ENCODE measurements at regions not wholly inside any gene's neighbourhood (a gene's known extent, or its start where the extent isn't known, plus 50 kb on each side); places are given as distances from the start of the nearest gene placed in this dataset.

DNA sequence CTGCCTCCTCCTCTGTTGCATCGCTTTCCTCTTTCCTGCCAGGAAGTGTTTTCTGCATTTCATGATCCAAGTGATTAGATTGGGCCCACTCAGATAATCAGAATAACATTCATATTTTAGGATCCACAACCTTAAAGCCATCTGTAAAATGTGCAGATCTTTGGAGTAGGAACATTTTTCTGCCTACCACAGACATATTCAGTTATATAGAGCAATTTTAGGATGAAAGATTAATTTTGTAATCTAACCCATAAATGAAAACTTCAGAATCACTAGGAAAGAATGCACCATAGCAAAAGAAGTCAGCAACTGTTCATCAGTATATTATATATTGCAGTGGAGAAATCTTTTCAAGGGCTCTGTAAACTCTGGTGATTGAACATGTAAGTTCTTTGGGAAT lies 659.9 kb upstream of the LUZP2 start:
- Histone ChIP-seq H3K4me3 (ENCODE audit: low read length) (no peak overlapping the region), H3K27ac (ENCODE audit: low read length) (no peak overlapping the region), H3K36me3 (replicated peaks; ENCODE audit: insufficient read depth, low read length) (no peaks in the 10 kb centered on the region), H3K27me3 (replicated peaks; ENCODE audit: insufficient read depth, low read length) (no peaks in the 10 kb centered on the region), H3K4me2 (ENCODE audit: low read depth, low read length) (no peak overlapping the region), H4K20me1 (ENCODE audit: insufficient read depth, low read length) (no peaks in the 10 kb centered on the region), H3K9me3 (replicated peaks; ENCODE audit: insufficient read depth, low read length) (no peaks in the 10 kb centered on the region), H3K9ac (ENCODE audit: low read length) (no peak overlapping the region), H2AFZ (ENCODE audit: low read length) (no peak overlapping the region), H3K4me1 (ENCODE audit: low read length) (no peaks in the 10 kb centered on the region), H3F3A (ENCODE audit: insufficient read depth, low read length) (no peaks in the 10 kb centered on the region), H3K79me2 (ENCODE audit: low read length) (no peaks in the 10 kb centered on the region), H3K9me2 (replicated peaks; ENCODE audit: insufficient read depth, low read length) (no peaks in the 10 kb centered on the region)
- no peak for DNase-seq
- TF ChIP-seq EZH2 (optimal IDR thresholded peaks at IDR 0.05; ENCODE audit: low read depth, low read length) = no peak
- TF ChIP-seq, protein P1, sequence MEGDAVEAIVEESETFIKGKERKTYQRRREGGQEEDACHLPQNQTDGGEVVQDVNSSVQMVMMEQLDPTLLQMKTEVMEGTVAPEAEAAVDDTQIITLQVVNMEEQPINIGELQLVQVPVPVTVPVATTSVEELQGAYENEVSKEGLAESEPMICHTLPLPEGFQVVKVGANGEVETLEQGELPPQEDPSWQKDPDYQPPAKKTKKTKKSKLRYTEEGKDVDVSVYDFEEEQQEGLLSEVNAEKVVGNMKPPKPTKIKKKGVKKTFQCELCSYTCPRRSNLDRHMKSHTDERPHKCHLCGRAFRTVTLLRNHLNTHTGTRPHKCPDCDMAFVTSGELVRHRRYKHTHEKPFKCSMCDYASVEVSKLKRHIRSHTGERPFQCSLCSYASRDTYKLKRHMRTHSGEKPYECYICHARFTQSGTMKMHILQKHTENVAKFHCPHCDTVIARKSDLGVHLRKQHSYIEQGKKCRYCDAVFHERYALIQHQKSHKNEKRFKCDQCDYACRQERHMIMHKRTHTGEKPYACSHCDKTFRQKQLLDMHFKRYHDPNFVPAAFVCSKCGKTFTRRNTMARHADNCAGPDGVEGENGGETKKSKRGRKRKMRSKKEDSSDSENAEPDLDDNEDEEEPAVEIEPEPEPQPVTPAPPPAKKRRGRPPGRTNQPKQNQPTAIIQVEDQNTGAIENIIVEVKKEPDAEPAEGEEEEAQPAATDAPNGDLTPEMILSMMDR (IDR thresholded peaks at IDR 0.05; ENCODE audit: low read length) = no peak
- no peak for TF ChIP-seq EZH2phosphoT487 (IDR thresholded peaks at IDR 0.05; ENCODE audit: low read length)

DNA sequence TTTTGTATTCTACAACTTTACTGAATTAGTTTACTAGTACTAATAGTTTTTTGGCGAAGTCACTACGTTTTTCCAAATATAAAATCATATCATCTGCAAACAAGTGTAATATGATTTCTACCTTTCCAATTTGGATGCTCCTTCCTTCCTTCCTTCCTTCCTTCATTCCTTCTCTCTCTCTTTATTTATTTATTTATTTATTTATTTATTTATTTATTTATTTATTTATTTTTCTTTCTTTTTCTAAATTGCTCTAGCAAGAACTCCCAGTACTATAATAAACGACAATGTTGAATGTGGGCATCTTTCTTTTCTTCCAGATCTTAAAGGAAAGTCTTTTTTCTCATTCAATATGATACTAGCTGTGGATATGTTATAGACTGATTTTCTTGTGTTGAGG lies 656.0 kb upstream of the LUZP2 start:
- no peaks in the 10 kb centered on the region for H3K4me1 ChIP-seq (ENCODE audit: low read length)
- no peak overlapping the region for H2AFZ ChIP-seq (ENCODE audit: low read length)
- no peak overlapping the region for H3K9ac ChIP-seq (ENCODE audit: low read length)
- H3F3A ChIP-seq (ENCODE audit: insufficient read depth, low read length) = no peaks in the 10 kb centered on the region
- H3K9me2 ChIP-seq (replicated peaks; ENCODE audit: insufficient read depth, low read length) = no peaks in the 10 kb centered on the region
- H3K4me2 ChIP-seq (ENCODE audit: low read depth, low read length) = no peak overlapping the region
- no peak for TF ChIP-seq EZH2 (optimal IDR thresholded peaks at IDR 0.05; ENCODE audit: low read depth, low read length)
- no peaks in the 10 kb centered on the region for H3K36me3 ChIP-seq (replicated peaks; ENCODE audit: insufficient read depth, low read length)
- no peak overlapping the region for H3K27ac ChIP-seq (ENCODE audit: low read length)
- no peaks in the 10 kb centered on the region for H4K20me1 ChIP-seq (ENCODE audit: insufficient read depth, low read length)
- H3K9me3 ChIP-seq (replicated peaks; ENCODE audit: insufficient read depth, low read length) = no peaks in the 10 kb centered on the region
- no peak for DNase-seq
- no peaks in the 10 kb centered on the region for H3K79me2 ChIP-seq (ENCODE audit: low read length)
- H3K4me3 ChIP-seq (ENCODE audit: low read length) = no peak overlapping the region
- no peaks in the 10 kb centered on the region for H3K27me3 ChIP-seq (replicated peaks; ENCODE audit: insufficient read depth, low read length)

DNA sequence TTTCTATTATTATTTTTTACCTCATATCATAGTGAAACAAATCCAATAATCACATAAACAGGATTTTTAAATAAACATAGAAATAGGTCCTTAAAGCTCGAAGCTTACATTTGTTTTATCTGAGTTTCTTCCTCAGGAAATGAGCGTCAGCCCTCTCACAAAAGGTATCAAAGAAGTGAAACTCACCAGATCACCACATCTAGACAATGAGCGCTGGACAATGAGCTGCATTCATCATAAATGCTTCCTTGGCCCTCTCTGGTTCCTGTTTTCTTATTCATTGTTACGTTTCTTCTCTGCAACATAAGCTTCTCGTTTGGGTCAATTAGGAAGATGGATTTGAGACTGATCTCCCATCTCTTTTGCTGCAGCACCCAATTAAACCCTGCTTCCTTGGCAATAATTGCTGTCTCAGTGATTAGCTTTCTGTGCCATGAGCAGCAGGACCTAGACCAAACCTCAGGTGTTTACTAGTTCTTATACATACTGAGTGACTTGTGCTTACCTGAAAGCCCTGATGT lies 649.9 kb upstream of the LUZP2 start:
- peaks cover 18% of the 10 kb centered on the region for H3K4me1 ChIP-seq (ENCODE audit: low read length)
- TF ChIP-seq, protein P1 (IDR thresholded peaks at IDR 0.05; ENCODE audit: low read length) = no peak
- TF ChIP-seq EZH2phosphoT487 (IDR thresholded peaks at IDR 0.05; ENCODE audit: low read length) (no peak), EZH2 (optimal IDR thresholded peaks at IDR 0.05; ENCODE audit: low read depth, low read length) (no peak)
- H4K20me1 ChIP-seq (ENCODE audit: insufficient read depth, low read length) = no peaks in the 10 kb centered on the region
- H3K9ac ChIP-seq (ENCODE audit: low read length) = peak overlapping the region; percentile 13; the same call in 1 of the 2 replicates
- H3K4me2 ChIP-seq (ENCODE audit: low read depth, low read length) = peak overlapping the region; percentile 69
- H2AFZ ChIP-seq (ENCODE audit: low read length) = peak overlapping the region; percentile 69
- no peaks in the 10 kb centered on the region for H3K9me3 ChIP-seq (replicated peaks; ENCODE audit: insufficient read depth, low read length)
- peaks cover 9% of the 10 kb centered on the region; the same call in 1 of the 2 replicates for H3F3A ChIP-seq (ENCODE audit: insufficient read depth, low read length)
- H3K79me2 ChIP-seq (ENCODE audit: low read length) = no peaks in the 10 kb centered on the region
- peak overlapping the region; percentile 21; the same call in 1 of the 2 replicates for H3K4me3 ChIP-seq (ENCODE audit: low read length)
- H3K9me2 ChIP-seq (replicated peaks; ENCODE audit: insufficient read depth, low read length) = no peaks in the 10 kb centered on the region
- no peaks in the 10 kb centered on the region for H3K36me3 ChIP-seq (replicated peaks; ENCODE audit: insufficient read depth, low read length)
- peak; percentile 86 for DNase-seq
- H3K27me3 ChIP-seq (replicated peaks; ENCODE audit: insufficient read depth, low read length) = no peaks in the 10 kb centered on the region
- peak overlapping the region; percentile 82 for H3K27ac ChIP-seq (ENCODE audit: low read length)

DNA sequence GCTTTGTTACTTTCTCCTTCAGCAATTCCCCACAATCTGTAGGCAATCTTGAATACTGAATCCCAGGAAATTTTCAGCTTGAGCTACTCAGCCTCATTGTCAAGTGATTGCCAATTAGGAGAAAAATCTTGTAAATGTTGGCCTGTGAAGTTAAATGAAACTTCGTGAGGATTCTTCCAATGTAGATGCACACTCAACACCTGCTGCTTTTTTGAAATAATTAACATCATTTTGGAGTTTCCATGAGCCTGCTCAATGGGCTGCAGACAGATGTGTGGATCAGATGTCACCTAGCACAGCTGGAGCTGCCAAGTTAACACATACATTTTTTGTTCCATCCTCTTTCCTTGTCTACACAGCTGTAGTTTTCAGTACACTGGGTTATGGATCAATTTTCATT lies 645.6 kb upstream of the LUZP2 start:
- Histone ChIP-seq H3K4me2 (ENCODE audit: low read depth, low read length) (no peak overlapping the region), H2AFZ (ENCODE audit: low read length) (no peak overlapping the region)
- TF ChIP-seq EZH2 (optimal IDR thresholded peaks at IDR 0.05; ENCODE audit: low read depth, low read length) (no peak), EZH2phosphoT487 (IDR thresholded peaks at IDR 0.05; ENCODE audit: low read length) (no peak)
- TF ChIP-seq, protein P1 (IDR thresholded peaks at IDR 0.05; ENCODE audit: low read length) = no peak

More for the DNA sequence above, 645.6 kb upstream of the LUZP2 start:
- Histone ChIP-seq H3K27me3 (replicated peaks; ENCODE audit: insufficient read depth, low read length) (no peaks in the 10 kb centered on the region), H3F3A (ENCODE audit: insufficient read depth, low read length) (peaks cover 9% of the 10 kb centered on the region; the same call in 1 of the 2 replicates), H3K4me1 (ENCODE audit: low read length) (peaks cover 16% of the 10 kb centered on the region), H3K9ac (ENCODE audit: low read length) (no peak overlapping the region), H3K9me3 (replicated peaks; ENCODE audit: insufficient read depth, low read length) (no peaks in the 10 kb centered on the region), H3K27ac (ENCODE audit: low read length) (no peak overlapping the region), H4K20me1 (ENCODE audit: insufficient read depth, low read length) (no peaks in the 10 kb centered on the region), H3K36me3 (replicated peaks; ENCODE audit: insufficient read depth, low read length) (no peaks in the 10 kb centered on the region), H3K4me3 (ENCODE audit: low read length) (no peak overlapping the region), H3K9me2 (replicated peaks; ENCODE audit: insufficient read depth, low read length) (no peaks in the 10 kb centered on the region), H3K79me2 (ENCODE audit: low read length) (no peaks in the 10 kb centered on the region)
- no peak for DNase-seq

Data from MM.1S (cell line).